ENCODE measurements at regions not wholly inside any gene's neighbourhood (a gene's known extent, or its start where the extent isn't known, plus 50 kb on each side); places are given as distances from the start of the nearest gene placed in this dataset.

DNA sequence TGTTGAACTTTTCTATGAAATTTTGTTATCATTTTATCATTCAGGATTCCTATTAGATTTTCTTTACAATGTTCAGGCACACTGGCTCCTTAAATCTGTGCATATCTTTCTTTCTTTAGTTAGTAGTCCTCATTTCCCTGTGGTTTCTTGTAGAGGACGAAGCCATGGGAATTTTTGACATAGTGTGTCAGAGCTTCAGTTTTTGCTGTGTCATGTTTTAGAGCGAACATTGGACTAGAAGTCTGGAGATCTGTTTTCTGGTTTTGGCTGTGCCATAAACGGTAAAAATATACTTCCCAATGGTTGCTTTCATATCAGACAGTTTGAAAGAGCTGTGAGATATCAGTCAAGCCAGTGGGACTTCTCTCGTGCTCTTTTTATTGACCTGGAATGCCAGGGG lies 105.2 kb downstream of the CHCHD4 start:
- Histone ChIP-seq H3K9me3 (ENCODE audit: control insufficient read depth, insufficient read depth, low read depth, low read length) (no peaks in the 10 kb centered on the region; the same call in 1 of the 2 replicates), H3K4me3 (ENCODE audit: low read depth in 2 of 2, low read length in 2 of 2) (no peak overlapping the region), H3K27ac (ENCODE audit: low read length) (no peak overlapping the region), H3K4me1 (ENCODE audit: control insufficient read depth, insufficient read depth, low read length) (no peaks in the 10 kb centered on the region), H3K36me3 (ENCODE audit: control insufficient read depth, insufficient read depth, low read length) (no peaks in the 10 kb centered on the region), H3K27me3 (ENCODE audit: control insufficient read depth, insufficient read depth, low read length) (no peaks in the 10 kb centered on the region)
- in situ Hi-C loops (cut with HindIII; ENCODE audit: low pct_unique_long_range_greater_than_20kb, low sequenced_read_pairs) (no loop called here), intact Hi-C loops (cut with micrococcal nuclease; ENCODE audit: unreplicated experiment) (no loop called here)
- no peak for DNase-seq (ENCODE audit: low read depth, low spot score)
- no TSS peak for BruUV-seq (replicated peaks)
- no peak for ATAC-seq
- TF ChIP-seq, protein P1, sequence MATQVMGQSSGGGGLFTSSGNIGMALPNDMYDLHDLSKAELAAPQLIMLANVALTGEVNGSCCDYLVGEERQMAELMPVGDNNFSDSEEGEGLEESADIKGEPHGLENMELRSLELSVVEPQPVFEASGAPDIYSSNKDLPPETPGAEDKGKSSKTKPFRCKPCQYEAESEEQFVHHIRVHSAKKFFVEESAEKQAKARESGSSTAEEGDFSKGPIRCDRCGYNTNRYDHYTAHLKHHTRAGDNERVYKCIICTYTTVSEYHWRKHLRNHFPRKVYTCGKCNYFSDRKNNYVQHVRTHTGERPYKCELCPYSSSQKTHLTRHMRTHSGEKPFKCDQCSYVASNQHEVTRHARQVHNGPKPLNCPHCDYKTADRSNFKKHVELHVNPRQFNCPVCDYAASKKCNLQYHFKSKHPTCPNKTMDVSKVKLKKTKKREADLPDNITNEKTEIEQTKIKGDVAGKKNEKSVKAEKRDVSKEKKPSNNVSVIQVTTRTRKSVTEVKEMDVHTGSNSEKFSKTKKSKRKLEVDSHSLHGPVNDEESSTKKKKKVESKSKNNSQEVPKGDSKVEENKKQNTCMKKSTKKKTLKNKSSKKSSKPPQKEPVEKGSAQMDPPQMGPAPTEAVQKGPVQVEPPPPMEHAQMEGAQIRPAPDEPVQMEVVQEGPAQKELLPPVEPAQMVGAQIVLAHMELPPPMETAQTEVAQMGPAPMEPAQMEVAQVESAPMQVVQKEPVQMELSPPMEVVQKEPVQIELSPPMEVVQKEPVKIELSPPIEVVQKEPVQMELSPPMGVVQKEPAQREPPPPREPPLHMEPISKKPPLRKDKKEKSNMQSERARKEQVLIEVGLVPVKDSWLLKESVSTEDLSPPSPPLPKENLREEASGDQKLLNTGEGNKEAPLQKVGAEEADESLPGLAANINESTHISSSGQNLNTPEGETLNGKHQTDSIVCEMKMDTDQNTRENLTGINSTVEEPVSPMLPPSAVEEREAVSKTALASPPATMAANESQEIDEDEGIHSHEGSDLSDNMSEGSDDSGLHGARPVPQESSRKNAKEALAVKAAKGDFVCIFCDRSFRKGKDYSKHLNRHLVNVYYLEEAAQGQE (IDR thresholded peaks at IDR 0.05; ENCODE audit: insufficient read depth in 1 of 2, low read depth in 2 of 2, low read length in 1 of 2), result no peak
- TF ChIP-seq, protein P2, sequence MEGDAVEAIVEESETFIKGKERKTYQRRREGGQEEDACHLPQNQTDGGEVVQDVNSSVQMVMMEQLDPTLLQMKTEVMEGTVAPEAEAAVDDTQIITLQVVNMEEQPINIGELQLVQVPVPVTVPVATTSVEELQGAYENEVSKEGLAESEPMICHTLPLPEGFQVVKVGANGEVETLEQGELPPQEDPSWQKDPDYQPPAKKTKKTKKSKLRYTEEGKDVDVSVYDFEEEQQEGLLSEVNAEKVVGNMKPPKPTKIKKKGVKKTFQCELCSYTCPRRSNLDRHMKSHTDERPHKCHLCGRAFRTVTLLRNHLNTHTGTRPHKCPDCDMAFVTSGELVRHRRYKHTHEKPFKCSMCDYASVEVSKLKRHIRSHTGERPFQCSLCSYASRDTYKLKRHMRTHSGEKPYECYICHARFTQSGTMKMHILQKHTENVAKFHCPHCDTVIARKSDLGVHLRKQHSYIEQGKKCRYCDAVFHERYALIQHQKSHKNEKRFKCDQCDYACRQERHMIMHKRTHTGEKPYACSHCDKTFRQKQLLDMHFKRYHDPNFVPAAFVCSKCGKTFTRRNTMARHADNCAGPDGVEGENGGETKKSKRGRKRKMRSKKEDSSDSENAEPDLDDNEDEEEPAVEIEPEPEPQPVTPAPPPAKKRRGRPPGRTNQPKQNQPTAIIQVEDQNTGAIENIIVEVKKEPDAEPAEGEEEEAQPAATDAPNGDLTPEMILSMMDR (IDR thresholded peaks at IDR 0.05), result no peak
- no peak for TF ChIP-seq TCF7L2 (IDR thresholded peaks at IDR 0.05; ENCODE audit: low read depth, low read length)
- no peak for TF ChIP-seq POLR2AphosphoS5 (IDR thresholded peaks at IDR 0.05; ENCODE audit: low read depth, low read length)
- no peak for TF ChIP-seq SIN3A (IDR thresholded peaks at IDR 0.05; ENCODE audit: borderline replicate concordance, insufficient read depth, low read depth, low read length)
- ChIA-PET CTCF (no interaction called here), POLR2A (no interaction called here)

- intact Hi-C loops (cut with micrococcal nuclease; ENCODE audit: unreplicated experiment) (no loop called here), in situ Hi-C loops (cut with HindIII; ENCODE audit: low pct_unique_long_range_greater_than_20kb, low sequenced_read_pairs) (no loop called here)
- no peak overlapping the region for H3K27ac ChIP-seq (ENCODE audit: low read length)
- no peak for ATAC-seq
- H3K27me3 ChIP-seq (ENCODE audit: control insufficient read depth, insufficient read depth, low read length), result no peaks in the 10 kb centered on the region
- no TSS peak for BruUV-seq (replicated peaks)
- POLR2A ChIA-PET, result no interaction called here
- no peak for TF ChIP-seq POLR2AphosphoS5 (IDR thresholded peaks at IDR 0.05; ENCODE audit: low read depth, low read length)
- TF ChIP-seq, protein P1 (IDR thresholded peaks at IDR 0.05; ENCODE audit: insufficient read depth in 1 of 2, low read depth in 2 of 2, low read length in 1 of 2), result no peak
- no peak overlapping the region for H3K4me3 ChIP-seq (ENCODE audit: low read depth in 2 of 2, low read length in 2 of 2)
- H3K4me1 ChIP-seq (ENCODE audit: control insufficient read depth, insufficient read depth, low read length), result no peaks in the 10 kb centered on the region
- H3K9me3 ChIP-seq (ENCODE audit: control insufficient read depth, insufficient read depth, low read depth, low read length), result no peaks in the 10 kb centered on the region
- DNase-seq (ENCODE audit: low read depth, low spot score), result no peak
- CTCF ChIA-PET, result no interaction called here
- no peaks in the 10 kb centered on the region for H3K36me3 ChIP-seq (ENCODE audit: control insufficient read depth, insufficient read depth, low read length)
Observed at GRCh38 chr3:14016900-14017475, 107.7 kb downstream of the CHCHD4 start.

All from Panc1 (cell line).